ENCODE measurements at regions not wholly inside any gene's neighbourhood (a gene's known extent, or its start where the extent isn't known, plus 50 kb on each side); places are given as distances from the start of the nearest gene placed in this dataset.
"Not testable (repeated sequence)": the region's sequence is repeated elsewhere in the genome, so short reads cannot be mapped to it uniquely, and the experiment has no call there.

DNA sequence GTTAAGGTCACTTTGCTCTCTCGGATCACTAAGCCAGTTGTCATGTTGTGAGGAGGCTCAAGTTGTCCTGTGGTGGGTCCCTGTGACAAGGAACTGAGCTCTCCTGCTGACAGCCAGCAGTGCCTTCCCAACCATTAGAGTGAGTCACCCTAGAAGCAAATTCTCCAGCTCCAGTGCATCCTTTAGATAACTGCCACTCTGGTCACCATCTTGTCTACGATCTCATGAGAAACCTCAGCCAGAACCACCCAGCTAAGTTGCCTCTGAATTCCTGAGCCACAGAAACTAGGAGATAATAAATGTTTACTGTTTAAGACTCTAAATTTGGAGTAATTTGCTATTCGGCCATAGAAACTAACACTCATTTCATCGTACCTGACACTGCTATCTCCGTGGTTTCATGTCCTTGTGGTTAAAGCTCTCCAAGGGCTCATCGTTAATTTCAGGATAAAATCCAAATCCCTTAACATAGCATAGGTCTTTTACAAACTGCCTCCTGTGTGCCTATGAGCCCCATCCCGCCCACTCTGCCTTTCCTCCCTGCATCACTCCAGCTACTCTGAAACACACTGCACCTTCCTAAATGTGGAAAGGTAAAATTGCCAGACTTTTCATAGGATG is 56.5 kb upstream of the WIPF3 start:
- DNase-seq, result no peak
- H3K27ac ChIP-seq, result no peak overlapping the region
- intact Hi-C loops (cut with DNase I), result loop anchor here (5.0 to 10.0 kb wide), 2 partner anchors 172 to 315 kb away; no protein-coding TSS in a partner anchor
- TF ChIP-seq, protein P1, sequence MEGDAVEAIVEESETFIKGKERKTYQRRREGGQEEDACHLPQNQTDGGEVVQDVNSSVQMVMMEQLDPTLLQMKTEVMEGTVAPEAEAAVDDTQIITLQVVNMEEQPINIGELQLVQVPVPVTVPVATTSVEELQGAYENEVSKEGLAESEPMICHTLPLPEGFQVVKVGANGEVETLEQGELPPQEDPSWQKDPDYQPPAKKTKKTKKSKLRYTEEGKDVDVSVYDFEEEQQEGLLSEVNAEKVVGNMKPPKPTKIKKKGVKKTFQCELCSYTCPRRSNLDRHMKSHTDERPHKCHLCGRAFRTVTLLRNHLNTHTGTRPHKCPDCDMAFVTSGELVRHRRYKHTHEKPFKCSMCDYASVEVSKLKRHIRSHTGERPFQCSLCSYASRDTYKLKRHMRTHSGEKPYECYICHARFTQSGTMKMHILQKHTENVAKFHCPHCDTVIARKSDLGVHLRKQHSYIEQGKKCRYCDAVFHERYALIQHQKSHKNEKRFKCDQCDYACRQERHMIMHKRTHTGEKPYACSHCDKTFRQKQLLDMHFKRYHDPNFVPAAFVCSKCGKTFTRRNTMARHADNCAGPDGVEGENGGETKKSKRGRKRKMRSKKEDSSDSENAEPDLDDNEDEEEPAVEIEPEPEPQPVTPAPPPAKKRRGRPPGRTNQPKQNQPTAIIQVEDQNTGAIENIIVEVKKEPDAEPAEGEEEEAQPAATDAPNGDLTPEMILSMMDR (IDR thresholded peaks at IDR 0.05), result no peak
- no peak for TF ChIP-seq POLR2A (IDR thresholded peaks at IDR 0.05)
- peaks cover 0 to 7% of the 10 kb centered on the region in 2 donors for H3K4me1 ChIP-seq (replicated peaks in 1 of 2)
- no peaks in the 10 kb centered on the region for H3K27me3 ChIP-seq
- no peaks in the 10 kb centered on the region for H3K9me3 ChIP-seq (replicated peaks in 1 of 3)
- no peak overlapping the region for H3K4me3 ChIP-seq
- no peaks in the 10 kb centered on the region for H3K36me3 ChIP-seq (replicated peaks in 1 of 2)
- 74 to 79% (median 77%) methylated on average over 7 of the region's 7 CpGs for WGBS, 4 donors

DNA sequence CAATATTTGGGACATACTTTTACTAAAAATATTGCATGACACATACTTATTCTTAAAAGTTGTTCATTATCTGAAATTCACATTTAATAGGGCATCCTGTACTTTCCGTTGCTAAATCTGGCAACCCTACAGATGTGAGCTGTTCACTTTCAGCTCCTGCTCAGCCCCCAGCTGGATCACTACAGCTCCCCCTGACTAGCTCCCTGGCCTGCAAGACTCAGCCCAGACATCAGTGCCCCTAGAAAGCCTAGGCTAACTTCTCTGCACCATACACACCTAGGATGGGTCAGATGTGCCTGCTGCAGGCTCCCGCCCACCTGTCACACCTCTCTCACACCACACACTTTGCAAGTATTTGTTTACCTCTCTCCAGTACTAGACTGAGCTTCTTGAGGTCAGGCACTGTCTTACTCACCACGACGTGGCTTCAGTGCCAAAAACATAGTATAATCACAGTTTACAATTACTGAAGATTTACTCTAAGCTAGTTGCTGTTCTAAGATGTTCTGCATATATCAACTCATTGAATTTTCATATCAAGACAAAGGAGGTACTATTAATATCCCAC is 55.9 kb upstream of the WIPF3 start:
- H3K4me3 ChIP-seq; H3K4me1 ChIP-seq (replicated peaks in 1 of 2); H3K36me3 ChIP-seq (replicated peaks in 1 of 2); H3K27me3 ChIP-seq; H3K27ac ChIP-seq; H3K9me3 ChIP-seq (replicated peaks in 1 of 3); DNase-seq: not testable (repeated sequence)
- intact Hi-C loops (cut with DNase I), result loop anchor here in 1 of 2 donors (5.0 to 10.0 kb wide), 2 partner anchors 172 to 314 kb away; no protein-coding TSS in a partner anchor
- 48 to 59% (median 54%) methylated on average over 4 of the region's 4 CpGs for WGBS, 4 donors

DNA sequence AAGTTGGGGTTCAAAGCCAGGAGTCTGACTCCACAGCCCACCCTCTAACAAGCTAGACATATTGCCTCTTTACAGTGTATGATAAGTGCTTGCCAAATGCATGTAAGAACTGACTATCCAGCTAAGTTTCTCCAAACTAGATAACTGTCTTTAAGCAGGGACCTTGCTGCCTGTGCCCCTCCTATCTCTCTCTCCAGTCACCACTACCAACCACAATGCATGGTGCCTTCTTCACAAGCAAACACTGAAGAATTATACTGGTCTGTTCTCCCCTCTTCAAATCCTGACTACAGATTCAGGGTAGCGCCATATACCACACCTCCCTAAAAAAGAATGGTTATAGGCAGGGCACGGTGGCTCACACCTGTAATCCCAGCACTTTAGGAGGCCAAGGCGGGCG is 55.3 kb upstream of the WIPF3 start:
- H3K27me3 ChIP-seq; DNase-seq; H3K36me3 ChIP-seq (replicated peaks in 1 of 2); H3K4me3 ChIP-seq; H3K27ac ChIP-seq; H3K4me1 ChIP-seq (replicated peaks in 1 of 2); H3K9me3 ChIP-seq (replicated peaks in 1 of 3): not testable (repeated sequence)
- WGBS, 4 donors, result 92 to 100% (median 94%) methylated on average over 4 of the region's 4 CpGs
- intact Hi-C loops (cut with DNase I), result loop anchor here in 1 of 2 donors (5.0 to 10.0 kb wide), 2 partner anchors 171 to 314 kb away; no protein-coding TSS in a partner anchor

DNA sequence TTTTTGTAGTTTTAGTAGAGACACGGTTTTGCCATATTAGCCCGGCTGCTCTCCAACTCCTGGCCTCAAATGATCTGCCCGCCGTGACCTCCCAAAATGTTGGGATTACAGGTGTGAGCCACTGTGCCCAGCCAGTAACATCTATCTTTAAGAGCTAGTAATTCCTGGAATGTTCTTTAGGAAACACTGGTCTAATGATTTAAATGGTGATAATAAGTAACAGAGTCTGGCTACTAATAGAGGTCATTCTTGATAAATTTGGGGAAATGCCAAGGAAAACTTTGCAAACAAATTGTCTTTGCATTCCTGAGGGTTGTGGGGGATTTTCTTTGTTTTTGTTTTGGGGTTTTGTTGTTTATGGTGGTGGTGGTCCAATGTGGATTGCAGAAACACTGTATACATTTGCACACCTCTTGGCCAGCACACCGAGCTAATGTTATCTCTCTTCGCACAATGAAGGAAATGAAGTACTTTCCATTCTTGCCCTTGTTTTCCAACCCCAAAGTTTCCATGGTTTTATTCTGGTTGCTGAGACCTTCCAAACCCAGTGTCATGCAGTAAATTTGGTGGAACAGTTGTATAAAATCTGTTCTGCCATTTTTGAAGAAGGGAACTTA is 51.3 kb upstream of the WIPF3 start:
- intact Hi-C loops (cut with DNase I), result loop anchor here in 1 of 2 donors (5.0 to 10.0 kb wide), 2 partner anchors 167 to 310 kb away; no protein-coding TSS in a partner anchor
- Histone ChIP-seq H3K36me3 (replicated peaks in 1 of 2) (no peaks in the 10 kb centered on the region), H3K27me3 (no peaks in the 10 kb centered on the region), H3K4me1 (replicated peaks in 1 of 2) (no peaks in the 10 kb centered on the region), H3K27ac (no peak overlapping the region), H3K9me3 (replicated peaks in 1 of 3) (no peaks in the 10 kb centered on the region), H3K4me3 (no peak overlapping the region)
- WGBS, 4 donors, result 69 to 83% (median 81%) methylated on average over 6 of the region's 6 CpGs
- TF ChIP-seq, protein P1 (IDR thresholded peaks at IDR 0.05), result no peak
- TF ChIP-seq POLR2A (IDR thresholded peaks at IDR 0.05), result no peak
- DNase-seq, result no peak

Small RNA genes in the stretch of these regions (microRNA-seq; reads per million reads assigned to microRNA genes)
- gene MIR550A3, result 0.89 to 5.4 (median 3.8) reads per million in 3 donors

Small RNA genes in the stretch of these regions (small RNA-seq; reads per million reads assigned to genes)
- gene MIR550A3, result 0 to 0.12 reads per million in 2 donors
- 0 reads per million in 2 donors for gene TMSB4XP3
